Keratinocyte (primary cell): ENCODE measurements at regions not wholly inside any gene's neighbourhood (a gene's known extent, or its start where the extent isn't known, plus 50 kb on each side); places are given as distances from the start of the nearest gene placed in this dataset.

Source experiments
- EZH2 ChIP-seq: IDR thresholded peaks from one replicate; pipeline ENCODE4 v1.6.1; 2012; ENCODE audit warnings: inconsistent platforms, mild to moderate bottlenecking, low read length, moderate library complexity
- TF ChIP-seq, protein P1 (sequence below), 3 experiments: IDR thresholded peaks in 1 of 3; conservative IDR thresholded peaks in 1 of 3; optimal IDR thresholded peaks in 1 of 3; 2 replicates in 2 of 3; 3 replicates in 1 of 3; pipeline versions ENCODE3 to v1.5.1; 2011; ENCODE audit warnings: low read length in 3 of 3, mild to moderate bottlenecking in 3 of 3, moderate library complexity in 2 of 3, control low read depth in 1 of 3, inconsistent platforms in 1 of 3; ENCODE audit not compliant: insufficient read depth in 2 of 3; ENCODE audit errors: extremely low read depth in 1 of 3

DNA sequence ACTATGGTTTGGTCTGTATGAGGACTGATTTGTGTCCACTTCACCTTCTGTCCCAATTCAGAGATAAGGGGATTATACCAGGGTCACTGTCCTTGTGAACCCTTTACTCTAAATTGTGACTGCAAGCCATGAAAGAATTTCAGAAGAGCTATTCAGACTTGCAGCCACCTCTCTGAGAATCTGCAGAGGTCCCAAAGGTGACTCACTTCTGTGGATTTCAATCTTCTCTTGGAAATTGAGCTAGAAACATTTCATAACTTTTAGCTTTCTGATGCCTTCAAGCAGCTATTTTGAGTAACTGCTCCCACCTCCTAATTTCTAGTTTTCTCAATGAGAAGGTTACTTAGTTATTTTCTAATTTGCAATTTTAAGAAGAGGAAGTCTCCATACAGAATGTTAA lies 1242.4 kb upstream of the ACVR2A start:
- TF ChIP-seq, protein P1, sequence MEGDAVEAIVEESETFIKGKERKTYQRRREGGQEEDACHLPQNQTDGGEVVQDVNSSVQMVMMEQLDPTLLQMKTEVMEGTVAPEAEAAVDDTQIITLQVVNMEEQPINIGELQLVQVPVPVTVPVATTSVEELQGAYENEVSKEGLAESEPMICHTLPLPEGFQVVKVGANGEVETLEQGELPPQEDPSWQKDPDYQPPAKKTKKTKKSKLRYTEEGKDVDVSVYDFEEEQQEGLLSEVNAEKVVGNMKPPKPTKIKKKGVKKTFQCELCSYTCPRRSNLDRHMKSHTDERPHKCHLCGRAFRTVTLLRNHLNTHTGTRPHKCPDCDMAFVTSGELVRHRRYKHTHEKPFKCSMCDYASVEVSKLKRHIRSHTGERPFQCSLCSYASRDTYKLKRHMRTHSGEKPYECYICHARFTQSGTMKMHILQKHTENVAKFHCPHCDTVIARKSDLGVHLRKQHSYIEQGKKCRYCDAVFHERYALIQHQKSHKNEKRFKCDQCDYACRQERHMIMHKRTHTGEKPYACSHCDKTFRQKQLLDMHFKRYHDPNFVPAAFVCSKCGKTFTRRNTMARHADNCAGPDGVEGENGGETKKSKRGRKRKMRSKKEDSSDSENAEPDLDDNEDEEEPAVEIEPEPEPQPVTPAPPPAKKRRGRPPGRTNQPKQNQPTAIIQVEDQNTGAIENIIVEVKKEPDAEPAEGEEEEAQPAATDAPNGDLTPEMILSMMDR (optimal IDR thresholded peaks at IDR 0.05 in 1 of 3, IDR thresholded peaks at IDR 0.05 in 1 of 3, conservative IDR thresholded peaks at IDR 0.05 in 1 of 3; ENCODE audit: extremely low read depth in 1 of 3, insufficient read depth in 2 of 3, low read length in 3 of 3): no peak
- TF ChIP-seq EZH2: no peak
